GM21528 (cell line): ENCODE measurements at regions not wholly inside any gene's neighbourhood (a gene's known extent, or its start where the extent isn't known, plus 50 kb on each side); places are given as distances from the start of the nearest gene placed in this dataset.

ENCODE experiments used
- ATAC-seq: cut with Tn5 transposase; IDR thresholded peaks from one replicate; pipeline ENCODE4 v1.9.1; 2021; ENCODE audit warnings: mild to moderate bottlenecking, moderate library complexity; ENCODE audit not compliant: unreplicated experiment, low FRiP score

- no peak for ATAC-seq
These were observed 260.8 kb upstream of the TNRC6C start for GRCh38 chr17:77697480-77698400.

- ATAC-seq, result no peak
These were observed 259.4 kb upstream of the TNRC6C start for GRCh38 chr17:77698903-77699623.

- ATAC-seq, result no peak
These were observed 258.2 kb upstream of the TNRC6C start for GRCh38 chr17:77700165-77700881.

GRCh38 chr17:77701996-77702395 is 256.5 kb upstream of the TNRC6C start:
- no peak for ATAC-seq

- ATAC-seq, result no peak
These were observed 254.3 kb upstream of the TNRC6C start for GRCh38 chr17:77704048-77704815.

- ATAC-seq, result no peak
These were observed 251.6 kb upstream of the TNRC6C start for GRCh38 chr17:77706938-77707337.

- ATAC-seq, result no peak
These were observed 251.0 kb upstream of the TNRC6C start for GRCh38 chr17:77707546-77707945.

- ATAC-seq, result no peak
These were observed 250.5 kb upstream of the TNRC6C start for GRCh38 chr17:77708049-77708448.

- ATAC-seq, result no peak
These were observed 249.6 kb upstream of the TNRC6C start for GRCh38 chr17:77708936-77709335.

- no peak for ATAC-seq
These were observed 248.9 kb upstream of the TNRC6C start for GRCh38 chr17:77709594-77709993.

- ATAC-seq, result no peak
These were observed 245.9 kb upstream of the TNRC6C start for GRCh38 chr17:77712578-77712977.

- no peak for ATAC-seq
These were observed 242.1 kb upstream of the TNRC6C start for GRCh38 chr17:77716289-77716926.

- no peak for ATAC-seq
These were observed 240.4 kb upstream of the TNRC6C start for GRCh38 chr17:77717941-77718668.

- no peak for ATAC-seq
These were observed 239.9 kb upstream of the TNRC6C start for GRCh38 chr17:77718669-77718961.

GRCh38 chr17:77719806-77720205 is 238.7 kb upstream of the TNRC6C start:
- no peak for ATAC-seq

GRCh38 chr17:77720946-77721845 is 237.3 kb upstream of the TNRC6C start:
- ATAC-seq, result no peak

GRCh38 chr17:77721846-77722160 is 236.7 kb upstream of the TNRC6C start:
- no peak for ATAC-seq

GRCh38 chr17:77722366-77722765 is 236.1 kb upstream of the TNRC6C start:
- no peak for ATAC-seq
